HG03175 (cell line): ENCODE measurements at regions not wholly inside any gene's neighbourhood (a gene's known extent, or its start where the extent isn't known, plus 50 kb on each side); places are given as distances from the start of the nearest gene placed in this dataset.
"Not testable (repeated sequence)": the region's sequence is repeated elsewhere in the genome, so short reads cannot be mapped to it uniquely, and the experiment has no call there.

Experiments used
- ATAC-seq: cut with Tn5 transposase; IDR thresholded peaks from one replicate; pipeline ENCODE4 v1.9.1; 2021; ENCODE audit warnings: mild to moderate bottlenecking, moderate library complexity; ENCODE audit not compliant: unreplicated experiment

DNA sequence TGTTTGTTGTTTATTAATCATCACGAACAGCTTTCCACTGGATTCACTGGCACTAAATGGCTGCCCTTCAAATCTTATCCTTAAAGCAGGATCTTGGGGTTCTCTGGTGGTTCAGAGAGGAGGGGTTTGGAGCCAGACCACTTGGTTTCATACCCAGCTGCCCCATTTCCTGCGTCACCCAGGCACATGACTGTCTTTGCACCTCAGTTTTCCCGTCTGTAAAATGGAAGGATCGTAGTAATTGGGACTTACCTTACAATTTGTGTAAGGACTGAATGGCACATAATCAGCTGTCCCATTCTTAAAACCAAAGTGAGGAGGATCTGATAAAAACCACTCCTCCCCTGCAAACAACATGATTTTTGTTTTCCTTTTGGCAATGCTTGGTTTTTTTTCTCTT lies 318.3 kb downstream of the ZNF536 start:
- ATAC-seq, result no peak

- ATAC-seq, result no peak
Measured at GRCh38 chr19:30689474-30689873, 317.3 kb downstream of the ZNF536 start.

GRCh38 chr19:30688696-30689095 lies 316.5 kb downstream of the ZNF536 start:
- ATAC-seq, result no peak

DNA sequence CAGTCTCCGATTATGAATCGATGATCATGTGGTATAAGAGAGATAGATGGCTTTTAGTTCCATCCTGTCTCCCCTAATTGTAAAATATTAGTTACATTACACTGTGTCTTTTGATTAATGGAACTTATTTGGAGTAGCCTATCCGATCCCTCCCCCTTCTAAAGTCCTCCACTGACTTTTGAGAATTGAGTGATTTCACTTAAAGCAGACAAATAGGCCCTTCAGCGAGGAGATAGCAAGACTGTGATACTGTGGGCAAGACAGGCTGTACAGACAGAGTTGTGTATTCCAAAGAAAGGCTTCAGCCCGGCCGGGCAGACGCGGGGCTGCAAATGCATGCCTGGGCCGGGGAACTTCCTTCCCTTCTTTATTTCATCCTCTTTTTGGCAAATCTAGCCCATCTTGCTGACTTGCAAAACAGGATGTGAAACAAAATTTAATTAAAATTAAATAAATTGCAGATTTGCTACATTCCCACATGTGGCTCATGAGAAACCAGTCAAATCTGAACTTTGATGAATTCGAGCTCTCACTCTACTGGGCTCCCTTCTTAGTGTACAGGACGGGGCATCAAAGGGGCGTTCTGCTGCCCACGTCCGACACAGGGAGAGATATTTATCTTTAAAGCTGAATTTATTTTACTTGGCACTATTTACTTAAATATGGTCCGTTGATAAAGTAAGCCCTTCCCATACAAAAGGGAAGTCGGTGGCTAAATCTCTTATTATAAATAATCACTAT lies 314.8 kb downstream of the ZNF536 start:
- ATAC-seq, result no peak

- ATAC-seq, result no peak
Measured at GRCh38 chr19:30686176-30686820, 314.1 kb downstream of the ZNF536 start.

GRCh38 chr19:30685426-30686000 lies 313.3 kb downstream of the ZNF536 start:
- no peak for ATAC-seq

- no peak for ATAC-seq
Measured at GRCh38 chr19:30684613-30685012, 312.4 kb downstream of the ZNF536 start.

GRCh38 chr19:30682999-30683536 lies 310.9 kb downstream of the ZNF536 start:
- peak; percentile 42 for ATAC-seq

DNA sequence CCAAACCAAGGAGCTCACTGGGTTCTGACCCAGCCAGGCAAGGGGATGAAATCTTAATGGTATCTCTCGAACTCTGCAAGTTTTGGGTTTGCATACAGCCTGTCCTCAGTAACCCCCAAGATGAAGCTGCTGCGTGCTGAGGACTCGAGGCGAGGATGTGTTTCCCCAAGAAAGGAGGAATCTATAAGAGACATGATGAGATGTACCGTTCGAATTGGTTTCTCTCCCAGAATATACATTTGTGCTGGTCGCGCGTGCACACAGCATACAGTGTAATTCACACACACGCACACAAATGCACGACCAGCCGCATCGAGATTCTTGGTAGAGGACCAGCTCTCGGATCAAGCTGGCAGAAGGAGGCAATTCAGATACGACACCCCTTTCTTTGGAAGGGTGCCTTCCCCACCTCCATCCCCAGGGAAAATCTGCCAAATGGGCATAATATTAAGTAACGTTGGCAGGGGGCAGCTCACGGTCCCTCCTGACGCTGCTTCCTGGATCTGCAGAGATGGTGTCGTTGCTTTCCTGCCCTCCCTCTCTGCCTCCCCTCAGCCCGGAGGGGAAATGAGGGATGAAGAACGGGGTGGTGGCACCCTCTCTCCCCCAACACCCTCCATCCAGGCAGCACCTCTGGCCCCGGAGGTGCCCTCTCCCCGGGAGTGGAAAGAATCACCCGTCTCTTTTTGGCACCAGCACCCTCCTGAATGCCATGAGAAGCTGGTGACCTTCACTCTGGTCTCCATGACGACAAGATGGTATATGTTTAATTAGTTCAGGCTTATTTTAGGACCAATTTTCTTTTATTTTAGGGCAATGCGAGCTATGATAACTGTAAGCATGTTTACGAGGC lies 310.2 kb downstream of the ZNF536 start:
- ATAC-seq, result no peak

GRCh38 chr19:30681162-30682100 lies 309.2 kb downstream of the ZNF536 start:
- no peak for ATAC-seq

DNA sequence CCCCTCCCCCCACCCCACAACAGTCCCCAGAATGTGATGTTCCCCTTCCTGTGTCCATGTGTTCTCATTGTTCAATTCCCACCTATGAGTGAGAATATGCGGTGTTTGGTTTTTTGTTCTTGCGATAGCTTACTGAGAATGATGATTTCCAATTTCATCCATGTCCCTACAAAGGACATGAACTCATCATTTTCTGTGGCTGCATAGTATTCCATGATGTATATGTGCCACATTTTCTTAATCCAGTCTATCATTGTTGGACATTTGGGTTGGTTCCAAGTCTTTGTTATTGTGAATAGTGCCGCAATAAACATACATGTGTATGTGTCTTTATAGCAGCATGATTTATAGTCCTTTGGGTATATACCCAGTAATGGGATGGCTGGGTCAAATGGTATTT lies 308.2 kb downstream of the ZNF536 start:
- not testable (repeated sequence) for ATAC-seq

GRCh38 chr19:30679789-30680188 lies 307.6 kb downstream of the ZNF536 start:
- no peak for ATAC-seq

- no peak for ATAC-seq
Measured at GRCh38 chr19:30679153-30679702, 307.0 kb downstream of the ZNF536 start.

DNA sequence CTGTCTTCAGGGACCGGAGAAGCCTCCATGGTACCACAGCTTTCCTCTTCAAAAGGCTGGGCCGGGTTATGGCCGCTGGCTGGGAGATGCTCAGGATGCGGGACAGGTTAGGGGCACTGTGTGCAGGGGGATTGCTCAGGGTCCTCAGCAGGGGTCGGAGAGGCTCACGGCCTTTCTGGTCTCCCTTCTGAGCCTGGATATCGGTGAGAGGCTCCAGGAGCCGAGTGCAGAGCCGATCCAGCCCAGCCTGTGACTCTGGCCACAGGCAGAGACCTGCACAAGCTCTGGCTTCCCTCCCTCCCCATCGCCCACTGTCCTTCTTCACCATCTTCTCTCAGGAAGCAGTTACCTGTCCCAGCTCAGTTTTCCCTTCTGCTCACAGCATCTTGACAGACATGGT lies 306.0 kb downstream of the ZNF536 start:
- ATAC-seq, result no peak

- no peak for ATAC-seq
Measured at GRCh38 chr19:30677702-30678101, 305.5 kb downstream of the ZNF536 start.

DNA sequence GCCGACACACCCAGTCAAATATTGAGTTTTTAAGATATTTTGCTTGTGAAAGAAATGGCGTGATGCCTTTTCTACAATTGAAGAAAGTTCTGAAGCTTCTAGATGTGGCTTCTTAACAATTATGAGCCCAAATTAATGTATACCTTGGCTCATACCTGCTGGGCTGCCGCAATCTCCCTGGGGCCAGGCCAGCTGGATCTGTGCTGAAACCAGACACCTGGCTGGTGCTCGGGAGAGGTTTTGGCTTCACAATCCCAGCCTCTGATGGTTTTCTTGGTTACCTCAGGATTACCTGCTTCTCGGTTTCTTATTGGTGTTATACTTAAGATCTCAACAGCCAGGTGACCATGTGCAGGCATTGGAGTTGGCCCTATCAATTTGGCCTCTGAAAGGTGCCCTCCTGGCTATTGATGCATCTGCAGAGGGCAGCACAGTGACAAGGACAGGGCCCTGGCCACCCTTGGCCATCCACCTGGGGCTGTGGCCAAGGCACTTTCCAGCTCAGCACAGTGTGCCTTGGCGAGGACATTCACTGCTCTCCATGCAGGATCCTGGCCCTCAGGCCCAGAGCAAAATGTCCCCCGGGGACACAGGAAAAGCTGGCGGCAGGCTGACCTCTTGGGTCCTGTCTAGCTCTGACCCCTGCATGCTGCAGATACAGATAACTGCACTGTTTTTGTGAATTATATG lies 305.0 kb downstream of the ZNF536 start:
- ATAC-seq, result no peak

DNA sequence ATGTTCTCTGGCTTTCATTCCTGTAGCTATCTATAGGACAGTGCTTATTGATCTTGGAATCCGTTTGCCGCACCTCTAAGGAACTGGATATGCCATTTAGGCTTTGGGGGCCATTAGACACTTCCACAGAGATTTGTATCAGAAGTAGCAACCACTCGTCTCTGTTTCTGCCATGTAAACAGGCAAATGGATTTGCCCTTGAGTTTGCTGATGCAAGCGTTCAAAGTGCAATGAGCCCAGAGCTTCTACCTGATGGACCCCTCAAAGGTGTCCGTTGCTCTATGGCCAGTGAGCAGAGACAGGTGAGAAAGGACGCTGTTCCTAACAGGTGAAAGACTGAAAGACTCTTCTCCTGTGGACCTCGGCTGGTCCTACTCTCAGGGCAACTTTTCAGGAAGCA lies 302.9 kb downstream of the ZNF536 start:
- ATAC-seq, result no peak

DNA sequence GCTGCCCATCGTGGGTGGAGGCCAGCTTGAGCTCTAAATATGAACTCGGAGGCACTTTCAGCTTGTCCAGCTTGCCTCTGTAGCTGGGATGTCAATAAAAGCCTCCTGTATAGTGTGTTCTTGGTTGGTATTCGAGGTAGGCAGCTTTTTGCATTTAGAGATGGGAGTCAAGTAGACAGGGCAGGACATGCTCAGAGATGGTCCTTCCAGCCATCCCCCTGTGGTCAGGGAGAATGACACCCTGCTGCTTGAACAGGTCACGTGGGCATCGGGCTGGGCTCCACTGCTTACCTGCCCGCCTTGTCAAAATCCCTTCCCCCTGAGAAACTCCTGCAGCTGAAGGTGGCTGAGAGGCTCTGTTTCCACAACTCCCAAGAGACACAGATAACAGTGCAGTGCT lies 302.5 kb downstream of the ZNF536 start:
- no peak for ATAC-seq

DNA sequence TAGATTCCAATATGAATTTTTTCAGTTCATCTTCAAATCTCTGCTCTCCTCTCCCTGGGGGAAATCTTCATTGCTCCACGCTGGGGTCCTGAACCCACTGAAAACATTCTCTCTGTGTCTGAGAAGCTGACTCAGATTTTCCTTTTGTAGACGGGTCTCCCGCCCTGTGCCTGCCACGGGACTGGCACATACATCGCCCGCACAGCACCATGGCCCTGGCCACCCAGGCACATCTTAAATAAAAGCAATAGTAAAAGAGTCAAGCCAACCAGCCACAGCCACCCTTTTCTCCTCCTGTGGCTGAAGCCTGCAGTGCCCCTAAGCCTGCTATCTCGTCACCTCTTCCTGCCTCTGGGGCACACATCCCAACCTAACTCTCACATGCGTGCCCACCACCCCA lies 301.2 kb downstream of the ZNF536 start:
- no peak for ATAC-seq
